ENCODE measurements at regions not wholly inside any gene's neighbourhood (a gene's known extent, or its start where the extent isn't known, plus 50 kb on each side); places are given as distances from the start of the nearest gene placed in this dataset.

- H3K4me3 ChIP-seq (ENCODE audit: control insufficient read depth, low read depth, low read length) = no peak overlapping the region
- no peak for TF ChIP-seq CTCF (IDR thresholded peaks at IDR 0.05; ENCODE audit: control insufficient read depth, insufficient read depth, low read depth, low read length, missing control alignments)
- no peak for DNase-seq (ENCODE audit: low read depth)
Measured at GRCh38 chr12:47017041-47017713, 62.2 kb upstream of the PCED1B start.

GRCh38 chr12:47017901-47018475 is 61.4 kb upstream of the PCED1B start:
- no peak for TF ChIP-seq CTCF (IDR thresholded peaks at IDR 0.05; ENCODE audit: control insufficient read depth, insufficient read depth, low read depth, low read length, missing control alignments)
- H3K4me3 ChIP-seq (ENCODE audit: control insufficient read depth, low read depth, low read length) = no peak overlapping the region
- DNase-seq (ENCODE audit: low read depth) = no peak

- TF ChIP-seq CTCF (IDR thresholded peaks at IDR 0.05; ENCODE audit: control insufficient read depth, insufficient read depth, low read depth, low read length, missing control alignments) = no peak
- DNase-seq (ENCODE audit: low read depth) = no peak
- no peak overlapping the region for H3K4me3 ChIP-seq (ENCODE audit: control insufficient read depth, low read depth, low read length)
Measured at GRCh38 chr12:47020211-47020821, 59.1 kb upstream of the PCED1B start.

GRCh38 chr12:47021298-47021697 is 58.1 kb upstream of the PCED1B start:
- TF ChIP-seq CTCF (IDR thresholded peaks at IDR 0.05; ENCODE audit: control insufficient read depth, insufficient read depth, low read depth, low read length, missing control alignments) = peak; percentile 60
- H3K4me3 ChIP-seq (ENCODE audit: control insufficient read depth, low read depth, low read length) = no peak overlapping the region
- peak; percentile 78 for DNase-seq (ENCODE audit: low read depth)

- TF ChIP-seq CTCF (IDR thresholded peaks at IDR 0.05; ENCODE audit: control insufficient read depth, insufficient read depth, low read depth, low read length, missing control alignments) = no peak
- no peak for DNase-seq (ENCODE audit: low read depth)
- H3K4me3 ChIP-seq (ENCODE audit: control insufficient read depth, low read depth, low read length) = no peak overlapping the region
Measured at GRCh38 chr12:47022296-47022695, 57.1 kb upstream of the PCED1B start.

- TF ChIP-seq CTCF (IDR thresholded peaks at IDR 0.05; ENCODE audit: control insufficient read depth, insufficient read depth, low read depth, low read length, missing control alignments) = no peak
- H3K4me3 ChIP-seq (ENCODE audit: control insufficient read depth, low read depth, low read length) = no peak overlapping the region
- no peak for DNase-seq (ENCODE audit: low read depth)
Measured at GRCh38 chr12:47023311-47023710, 56.1 kb upstream of the PCED1B start.
